NCI-H1092 treated with DMSO at 0.1 percent for 48 hours (cell line): ENCODE measurements at regions not wholly inside any gene's neighbourhood (a gene's known extent, or its start where the extent isn't known, plus 50 kb on each side); places are given as distances from the start of the nearest gene placed in this dataset.

Experiments used
- DNase-seq: peaks from one replicate; lab custom pipeline; 2025; lab: John Stamatoyannopoulos, UW

- DNase-seq: no peak
These were observed 150.6 kb upstream of the COPS8 start for GRCh38 chr2:236935083-236935482.

- DNase-seq: no peak
These were observed 149.9 kb upstream of the COPS8 start for GRCh38 chr2:236935631-236936445.

GRCh38 chr2:236936446-236936940 is 149.2 kb upstream of the COPS8 start:
- DNase-seq: no peak

GRCh38 chr2:236938126-236938525 is 147.6 kb upstream of the COPS8 start:
- DNase-seq: no peak

- DNase-seq: no peak
These were observed 146.4 kb upstream of the COPS8 start for GRCh38 chr2:236939271-236939670.

- DNase-seq: no peak
These were observed 145.9 kb upstream of the COPS8 start for GRCh38 chr2:236939721-236940231.

- no peak for DNase-seq
These were observed 145.2 kb upstream of the COPS8 start for GRCh38 chr2:236940497-236940896.

GRCh38 chr2:236940916-236941520 is 144.7 kb upstream of the COPS8 start:
- no peak for DNase-seq

- no peak for DNase-seq
These were observed 144.1 kb upstream of the COPS8 start for GRCh38 chr2:236941551-236941950.

- no peak for DNase-seq
These were observed 143.1 kb upstream of the COPS8 start for GRCh38 chr2:236942554-236942953.

GRCh38 chr2:236943068-236943467 is 142.6 kb upstream of the COPS8 start:
- DNase-seq: no peak

- no peak for DNase-seq
These were observed 141.7 kb upstream of the COPS8 start for GRCh38 chr2:236943841-236944513.

- no peak for DNase-seq
These were observed 141.1 kb upstream of the COPS8 start for GRCh38 chr2:236944561-236944960.

- DNase-seq: no peak
These were observed 140.2 kb upstream of the COPS8 start for GRCh38 chr2:236945431-236946016.

- no peak for DNase-seq
These were observed 138.8 kb upstream of the COPS8 start for GRCh38 chr2:236946871-236947270.

GRCh38 chr2:236947294-236947693 is 138.4 kb upstream of the COPS8 start:
- DNase-seq: no peak

GRCh38 chr2:236947896-236948295 is 137.8 kb upstream of the COPS8 start:
- DNase-seq: no peak

GRCh38 chr2:236949089-236949905 is 136.4 kb upstream of the COPS8 start:
- DNase-seq: no peak

- DNase-seq: no peak
These were observed 133.7 kb upstream of the COPS8 start for GRCh38 chr2:236951830-236952475.

GRCh38 chr2:236954641-236955040 is 131.0 kb upstream of the COPS8 start:
- no peak for DNase-seq

GRCh38 chr2:236955521-236956030 is 130.1 kb upstream of the COPS8 start:
- DNase-seq: no peak
